ENCODE measurements at regions not wholly inside any gene's neighbourhood (a gene's known extent, or its start where the extent isn't known, plus 50 kb on each side); places are given as distances from the start of the nearest gene placed in this dataset.

DNA sequence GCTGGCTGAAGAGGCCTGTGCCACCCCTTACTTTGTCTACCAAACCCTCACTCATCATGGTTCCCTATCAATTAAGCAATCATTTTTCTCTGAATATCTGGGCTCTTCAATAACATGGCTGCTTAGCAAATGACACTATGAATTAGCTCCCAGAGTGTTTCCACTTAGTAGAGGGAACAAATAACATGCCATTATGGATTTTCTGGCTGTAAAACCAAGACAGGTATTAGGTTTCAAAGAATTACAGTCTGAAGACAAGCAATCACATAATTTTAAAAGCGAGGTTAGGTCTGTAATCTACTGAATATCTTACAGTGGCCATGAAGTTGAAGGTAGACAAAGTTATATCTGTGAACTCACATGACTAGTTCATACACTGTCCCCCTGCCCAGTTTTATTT lies 220.8 kb upstream of the PHYHIPL start (continued):
- TF ChIP-seq, protein P1, sequence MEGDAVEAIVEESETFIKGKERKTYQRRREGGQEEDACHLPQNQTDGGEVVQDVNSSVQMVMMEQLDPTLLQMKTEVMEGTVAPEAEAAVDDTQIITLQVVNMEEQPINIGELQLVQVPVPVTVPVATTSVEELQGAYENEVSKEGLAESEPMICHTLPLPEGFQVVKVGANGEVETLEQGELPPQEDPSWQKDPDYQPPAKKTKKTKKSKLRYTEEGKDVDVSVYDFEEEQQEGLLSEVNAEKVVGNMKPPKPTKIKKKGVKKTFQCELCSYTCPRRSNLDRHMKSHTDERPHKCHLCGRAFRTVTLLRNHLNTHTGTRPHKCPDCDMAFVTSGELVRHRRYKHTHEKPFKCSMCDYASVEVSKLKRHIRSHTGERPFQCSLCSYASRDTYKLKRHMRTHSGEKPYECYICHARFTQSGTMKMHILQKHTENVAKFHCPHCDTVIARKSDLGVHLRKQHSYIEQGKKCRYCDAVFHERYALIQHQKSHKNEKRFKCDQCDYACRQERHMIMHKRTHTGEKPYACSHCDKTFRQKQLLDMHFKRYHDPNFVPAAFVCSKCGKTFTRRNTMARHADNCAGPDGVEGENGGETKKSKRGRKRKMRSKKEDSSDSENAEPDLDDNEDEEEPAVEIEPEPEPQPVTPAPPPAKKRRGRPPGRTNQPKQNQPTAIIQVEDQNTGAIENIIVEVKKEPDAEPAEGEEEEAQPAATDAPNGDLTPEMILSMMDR (conservative IDR thresholded peaks at IDR 0.05; ENCODE audit: low read depth in 2 of 2) = no peak
- TF ChIP-seq ZNF114 (CRISPR knock-in tag; IDR thresholded peaks at IDR 0.05) = no peak
- no peak for TF ChIP-seq EZH2phosphoT487 (IDR thresholded peaks at IDR 0.05; ENCODE audit: unreplicated experiment)
- no peak for TF ChIP-seq POLR2AphosphoS5 (IDR thresholded peaks at IDR 0.05; ENCODE audit: low read depth)
- TF ChIP-seq, protein P2, sequence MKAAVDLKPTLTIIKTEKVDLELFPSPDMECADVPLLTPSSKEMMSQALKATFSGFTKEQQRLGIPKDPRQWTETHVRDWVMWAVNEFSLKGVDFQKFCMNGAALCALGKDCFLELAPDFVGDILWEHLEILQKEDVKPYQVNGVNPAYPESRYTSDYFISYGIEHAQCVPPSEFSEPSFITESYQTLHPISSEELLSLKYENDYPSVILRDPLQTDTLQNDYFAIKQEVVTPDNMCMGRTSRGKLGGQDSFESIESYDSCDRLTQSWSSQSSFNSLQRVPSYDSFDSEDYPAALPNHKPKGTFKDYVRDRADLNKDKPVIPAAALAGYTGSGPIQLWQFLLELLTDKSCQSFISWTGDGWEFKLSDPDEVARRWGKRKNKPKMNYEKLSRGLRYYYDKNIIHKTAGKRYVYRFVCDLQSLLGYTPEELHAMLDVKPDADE (IDR thresholded peaks at IDR 0.05) = no peak
- no peak for TF ChIP-seq JUNB (IDR thresholded peaks at IDR 0.05; ENCODE audit: unreplicated experiment)
- TF ChIP-seq, protein P3, sequence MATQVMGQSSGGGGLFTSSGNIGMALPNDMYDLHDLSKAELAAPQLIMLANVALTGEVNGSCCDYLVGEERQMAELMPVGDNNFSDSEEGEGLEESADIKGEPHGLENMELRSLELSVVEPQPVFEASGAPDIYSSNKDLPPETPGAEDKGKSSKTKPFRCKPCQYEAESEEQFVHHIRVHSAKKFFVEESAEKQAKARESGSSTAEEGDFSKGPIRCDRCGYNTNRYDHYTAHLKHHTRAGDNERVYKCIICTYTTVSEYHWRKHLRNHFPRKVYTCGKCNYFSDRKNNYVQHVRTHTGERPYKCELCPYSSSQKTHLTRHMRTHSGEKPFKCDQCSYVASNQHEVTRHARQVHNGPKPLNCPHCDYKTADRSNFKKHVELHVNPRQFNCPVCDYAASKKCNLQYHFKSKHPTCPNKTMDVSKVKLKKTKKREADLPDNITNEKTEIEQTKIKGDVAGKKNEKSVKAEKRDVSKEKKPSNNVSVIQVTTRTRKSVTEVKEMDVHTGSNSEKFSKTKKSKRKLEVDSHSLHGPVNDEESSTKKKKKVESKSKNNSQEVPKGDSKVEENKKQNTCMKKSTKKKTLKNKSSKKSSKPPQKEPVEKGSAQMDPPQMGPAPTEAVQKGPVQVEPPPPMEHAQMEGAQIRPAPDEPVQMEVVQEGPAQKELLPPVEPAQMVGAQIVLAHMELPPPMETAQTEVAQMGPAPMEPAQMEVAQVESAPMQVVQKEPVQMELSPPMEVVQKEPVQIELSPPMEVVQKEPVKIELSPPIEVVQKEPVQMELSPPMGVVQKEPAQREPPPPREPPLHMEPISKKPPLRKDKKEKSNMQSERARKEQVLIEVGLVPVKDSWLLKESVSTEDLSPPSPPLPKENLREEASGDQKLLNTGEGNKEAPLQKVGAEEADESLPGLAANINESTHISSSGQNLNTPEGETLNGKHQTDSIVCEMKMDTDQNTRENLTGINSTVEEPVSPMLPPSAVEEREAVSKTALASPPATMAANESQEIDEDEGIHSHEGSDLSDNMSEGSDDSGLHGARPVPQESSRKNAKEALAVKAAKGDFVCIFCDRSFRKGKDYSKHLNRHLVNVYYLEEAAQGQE (IDR thresholded peaks at IDR 0.05; ENCODE audit: unreplicated experiment) = no peak
- no peak for TF ChIP-seq CREB1 (CRISPR knock-in tag; IDR thresholded peaks at IDR 0.05; ENCODE audit: low read depth)
- no peak for TF ChIP-seq ZNF331 (CRISPR knock-in tag; IDR thresholded peaks at IDR 0.05; ENCODE audit: low read depth)
- no peak for TF ChIP-seq EZH2 (IDR thresholded peaks at IDR 0.05; ENCODE audit: low read depth, unreplicated experiment)
- no peak for TF ChIP-seq STAT1 (IDR thresholded peaks at IDR 0.05; ENCODE audit: unreplicated experiment)
- no peak for TF ChIP-seq NANOG (IDR thresholded peaks at IDR 0.05; ENCODE audit: borderline replicate concordance)

DNA sequence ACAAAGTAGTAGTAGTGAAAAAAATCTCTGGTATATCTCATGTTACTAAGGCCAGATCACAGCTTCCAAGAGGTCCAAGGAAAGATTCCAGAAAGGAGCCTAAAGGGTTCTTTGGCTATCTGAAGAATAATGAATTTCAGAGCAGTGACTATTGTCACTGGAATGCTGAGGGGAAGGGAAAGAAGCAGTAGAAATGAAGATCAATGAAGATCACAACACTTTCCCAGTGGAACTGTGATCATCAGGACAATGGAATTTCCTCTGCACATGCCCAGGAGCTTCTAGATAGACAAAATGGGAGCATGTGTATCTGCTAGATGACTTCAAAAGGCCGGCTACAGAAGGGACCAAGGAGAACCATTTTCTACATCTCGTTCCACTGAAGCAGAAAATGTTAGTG lies 219.5 kb upstream of the PHYHIPL start:
- H3K27me3 Mint-ChIP-seq (ENCODE audit: insufficient read depth, low read depth, poor library complexity) = no peaks in the 10 kb centered on the region
- Histone ChIP-seq H3K27ac (ENCODE audit: low read depth) (no peak overlapping the region), H3K36me3 (ENCODE audit: insufficient read depth) (no peaks in the 10 kb centered on the region), H3K79me2 (replicated peaks; ENCODE audit: insufficient read depth) (no peaks in the 10 kb centered on the region), H2AFZ (no peak overlapping the region), H3F3A (replicated peaks; ENCODE audit: low read depth) (no peaks in the 10 kb centered on the region), H3K27me3 (ENCODE audit: insufficient read depth) (no peaks in the 10 kb centered on the region), H3K4me2 (no peak overlapping the region), H4K20me1 (replicated peaks; ENCODE audit: insufficient read depth) (no peaks in the 10 kb centered on the region), H3K4me1 (ENCODE audit: insufficient read depth) (no peaks in the 10 kb centered on the region), H3K9me2 (ENCODE audit: insufficient read depth) (no peaks in the 10 kb centered on the region), H3K4me3 (no peak overlapping the region)
- DNase-seq (ENCODE audit: low spot score) (no peak), ATAC-seq (no peak)
- H3K27ac Mint-ChIP-seq = no peak overlapping the region
- H3K4me1 Mint-ChIP-seq = no peaks in the 10 kb centered on the region
- no peaks in the 10 kb centered on the region for H3K9me3 Mint-ChIP-seq
- H3K4me3 Mint-ChIP-seq = no peak overlapping the region
- no peaks in the 10 kb centered on the region for H3K36me3 Mint-ChIP-seq (ENCODE audit: low read depth)
- TF ChIP-seq NANOG (IDR thresholded peaks at IDR 0.05; ENCODE audit: borderline replicate concordance) (no peak), POLR2AphosphoS5 (IDR thresholded peaks at IDR 0.05; ENCODE audit: low read depth) (no peak), CREB1 (CRISPR knock-in tag; IDR thresholded peaks at IDR 0.05; ENCODE audit: low read depth) (no peak), STAT1 (IDR thresholded peaks at IDR 0.05; ENCODE audit: unreplicated experiment) (no peak), EZH2 (IDR thresholded peaks at IDR 0.05; ENCODE audit: low read depth, unreplicated experiment) (no peak)
- TF ChIP-seq, protein P4, sequence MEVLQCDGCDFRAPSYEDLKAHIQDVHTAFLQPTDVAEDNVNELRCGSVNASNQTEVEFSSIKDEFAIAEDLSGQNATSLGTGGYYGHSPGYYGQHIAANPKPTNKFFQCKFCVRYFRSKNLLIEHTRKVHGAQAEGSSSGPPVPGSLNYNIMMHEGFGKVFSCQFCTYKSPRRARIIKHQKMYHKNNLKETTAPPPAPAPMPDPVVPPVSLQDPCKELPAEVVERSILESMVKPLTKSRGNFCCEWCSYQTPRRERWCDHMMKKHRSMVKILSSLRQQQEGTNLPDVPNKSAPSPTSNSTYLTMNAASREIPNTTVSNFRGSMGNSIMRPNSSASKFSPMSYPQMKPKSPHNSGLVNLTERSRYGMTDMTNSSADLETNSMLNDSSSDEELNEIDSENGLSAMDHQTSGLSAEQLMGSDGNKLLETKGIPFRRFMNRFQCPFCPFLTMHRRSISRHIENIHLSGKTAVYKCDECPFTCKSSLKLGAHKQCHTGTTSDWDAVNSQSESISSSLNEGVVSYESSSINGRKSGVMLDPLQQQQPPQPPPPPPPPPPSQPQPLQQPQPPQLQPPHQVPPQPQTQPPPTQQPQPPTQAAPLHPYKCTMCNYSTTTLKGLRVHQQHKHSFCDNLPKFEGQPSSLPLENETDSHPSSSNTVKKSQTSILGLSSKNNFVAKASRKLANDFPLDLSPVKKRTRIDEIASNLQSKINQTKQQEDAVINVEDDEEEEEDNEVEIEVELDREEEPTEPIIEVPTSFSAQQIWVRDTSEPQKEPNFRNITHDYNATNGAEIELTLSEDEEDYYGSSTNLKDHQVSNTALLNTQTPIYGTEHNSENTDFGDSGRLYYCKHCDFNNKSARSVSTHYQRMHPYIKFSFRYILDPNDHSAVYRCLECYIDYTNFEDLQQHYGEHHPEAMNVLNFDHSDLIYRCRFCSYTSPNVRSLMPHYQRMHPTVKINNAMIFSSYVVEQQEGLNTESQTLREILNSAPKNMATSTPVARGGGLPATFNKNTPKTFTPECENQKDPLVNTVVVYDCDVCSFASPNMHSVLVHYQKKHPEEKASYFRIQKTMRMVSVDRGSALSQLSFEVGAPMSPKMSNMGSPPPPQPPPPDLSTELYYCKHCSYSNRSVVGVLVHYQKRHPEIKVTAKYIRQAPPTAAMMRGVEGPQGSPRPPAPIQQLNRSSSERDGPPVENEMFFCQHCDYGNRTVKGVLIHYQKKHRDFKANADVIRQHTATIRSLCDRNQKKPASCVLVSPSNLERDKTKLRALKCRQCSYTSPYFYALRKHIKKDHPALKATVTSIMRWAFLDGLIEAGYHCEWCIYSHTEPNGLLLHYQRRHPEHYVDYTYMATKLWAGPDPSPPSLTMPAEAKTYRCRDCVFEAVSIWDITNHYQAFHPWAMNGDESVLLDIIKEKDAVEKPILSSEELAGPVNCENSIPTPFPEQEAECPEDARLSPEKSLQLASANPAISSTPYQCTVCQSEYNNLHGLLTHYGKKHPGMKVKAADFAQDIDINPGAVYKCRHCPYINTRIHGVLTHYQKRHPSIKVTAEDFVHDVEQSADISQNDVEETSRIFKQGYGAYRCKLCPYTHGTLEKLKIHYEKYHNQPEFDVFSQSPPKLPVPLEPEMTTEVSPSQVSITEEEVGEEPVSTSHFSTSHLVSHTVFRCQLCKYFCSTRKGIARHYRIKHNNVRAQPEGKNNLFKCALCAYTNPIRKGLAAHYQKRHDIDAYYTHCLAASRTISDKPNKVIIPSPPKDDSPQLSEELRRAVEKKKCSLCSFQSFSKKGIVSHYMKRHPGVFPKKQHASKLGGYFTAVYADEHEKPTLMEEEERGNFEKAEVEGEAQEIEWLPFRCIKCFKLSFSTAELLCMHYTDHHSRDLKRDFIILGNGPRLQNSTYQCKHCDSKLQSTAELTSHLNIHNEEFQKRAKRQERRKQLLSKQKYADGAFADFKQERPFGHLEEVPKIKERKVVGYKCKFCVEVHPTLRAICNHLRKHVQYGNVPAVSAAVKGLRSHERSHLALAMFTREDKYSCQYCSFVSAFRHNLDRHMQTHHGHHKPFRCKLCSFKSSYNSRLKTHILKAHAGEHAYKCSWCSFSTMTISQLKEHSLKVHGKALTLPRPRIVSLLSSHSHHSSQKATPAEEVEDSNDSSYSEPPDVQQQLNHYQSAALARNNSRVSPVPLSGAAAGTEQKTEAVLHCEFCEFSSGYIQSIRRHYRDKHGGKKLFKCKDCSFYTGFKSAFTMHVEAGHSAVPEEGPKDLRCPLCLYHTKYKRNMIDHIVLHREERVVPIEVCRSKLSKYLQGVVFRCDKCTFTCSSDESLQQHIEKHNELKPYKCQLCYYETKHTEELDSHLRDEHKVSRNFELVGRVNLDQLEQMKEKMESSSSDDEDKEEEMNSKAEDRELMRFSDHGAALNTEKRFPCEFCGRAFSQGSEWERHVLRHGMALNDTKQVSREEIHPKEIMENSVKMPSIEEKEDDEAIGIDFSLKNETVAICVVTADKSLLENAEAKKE (CRISPR knock-in tag; IDR thresholded peaks at IDR 0.05) = no peak

Measured in GM23338 (cell line).